ENCODE measurements at regions not wholly inside any gene's neighbourhood (a gene's known extent, or its start where the extent isn't known, plus 50 kb on each side); places are given as distances from the start of the nearest gene placed in this dataset.
"Not testable (repeated sequence)": the region's sequence is repeated elsewhere in the genome, so short reads cannot be mapped to it uniquely, and the experiment has no call there.

DNA sequence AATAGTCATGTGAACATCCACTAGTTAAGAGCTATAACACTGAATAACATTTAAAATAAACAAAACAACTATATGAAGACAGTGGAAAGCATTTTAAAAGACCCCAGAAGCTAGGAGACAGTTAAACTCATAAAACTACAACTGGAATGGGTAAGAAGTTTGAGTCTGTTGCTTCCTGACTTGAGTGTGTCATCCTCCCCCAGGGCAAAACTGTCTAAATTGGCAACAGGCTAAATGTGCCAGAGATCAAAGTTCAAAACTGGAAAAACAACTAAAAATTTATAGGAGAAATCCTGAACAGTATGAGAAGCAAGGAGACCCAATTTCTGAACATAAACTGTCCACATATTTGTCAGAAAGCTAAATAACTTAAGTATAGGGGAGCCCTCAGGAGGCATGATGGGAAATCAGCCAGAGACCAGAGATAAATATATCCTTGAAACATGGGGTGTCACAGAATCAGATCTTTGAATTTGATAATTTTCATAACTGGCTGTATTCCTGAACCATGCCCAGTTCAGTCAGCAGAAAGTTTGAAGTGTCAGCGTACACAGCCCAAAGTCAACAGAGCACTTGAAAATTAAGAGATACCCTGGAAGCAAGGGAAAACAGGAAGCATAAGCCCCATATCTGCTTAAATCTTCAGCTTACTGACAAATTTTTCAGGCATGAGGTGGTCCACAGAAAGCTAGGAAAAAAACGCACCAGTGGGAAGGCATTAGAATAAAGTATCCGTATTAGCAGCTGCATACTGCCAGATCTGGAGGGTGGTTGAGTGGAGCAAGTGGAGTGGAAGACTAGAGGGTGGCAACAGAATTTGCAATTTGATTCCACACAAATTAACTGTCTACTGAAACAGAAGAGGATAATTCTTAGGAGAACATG is 516.1 kb upstream of the MAN1A1 start:
- Histone ChIP-seq H3K27ac (no peak overlapping the region), H3K4me3 (no peak overlapping the region)

DNA sequence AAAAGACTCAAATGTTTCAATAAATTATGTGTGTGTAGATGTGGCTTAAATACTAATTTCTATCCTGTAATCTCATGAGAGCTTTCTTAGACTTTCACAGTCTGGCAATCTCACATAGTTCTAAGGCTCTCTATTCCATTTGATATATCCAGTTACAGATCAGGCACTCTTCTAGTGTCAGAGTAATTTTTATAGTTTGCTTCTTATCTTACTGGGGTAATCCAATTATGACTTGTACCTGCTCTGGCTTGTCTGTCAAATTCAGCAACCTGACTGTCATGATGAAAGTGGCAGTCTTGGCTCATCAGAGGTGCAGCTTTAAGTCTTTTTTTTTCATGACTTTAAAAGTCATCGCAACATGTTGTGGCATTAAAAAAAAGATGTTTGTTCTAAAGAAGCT is 513.2 kb upstream of the MAN1A1 start:
- Histone ChIP-seq H3K4me3 (no peak overlapping the region), H3K27ac (peak overlapping the region in 1 of 21 experiments; percentile 6)

DNA sequence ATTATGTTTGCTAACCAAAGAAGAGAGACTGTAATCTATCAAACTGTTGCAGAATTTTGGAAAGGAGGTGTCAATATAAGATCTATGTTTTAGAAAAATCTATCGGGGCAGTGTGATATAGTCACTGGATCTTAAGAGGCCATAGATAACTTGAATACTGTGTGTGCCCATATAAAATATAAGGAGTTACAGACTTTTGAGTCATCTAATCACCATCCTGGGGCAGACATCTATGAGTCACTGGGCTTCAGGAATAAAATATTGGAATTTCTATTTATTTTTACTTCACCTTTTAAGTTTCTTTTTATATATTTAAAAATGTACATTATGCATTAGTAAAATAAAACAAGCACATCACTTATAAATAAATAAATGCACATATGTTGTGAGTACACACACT is 509.3 kb upstream of the MAN1A1 start:
- no peak overlapping the region for H3K4me3 ChIP-seq
- no peak overlapping the region for H3K27ac ChIP-seq

DNA sequence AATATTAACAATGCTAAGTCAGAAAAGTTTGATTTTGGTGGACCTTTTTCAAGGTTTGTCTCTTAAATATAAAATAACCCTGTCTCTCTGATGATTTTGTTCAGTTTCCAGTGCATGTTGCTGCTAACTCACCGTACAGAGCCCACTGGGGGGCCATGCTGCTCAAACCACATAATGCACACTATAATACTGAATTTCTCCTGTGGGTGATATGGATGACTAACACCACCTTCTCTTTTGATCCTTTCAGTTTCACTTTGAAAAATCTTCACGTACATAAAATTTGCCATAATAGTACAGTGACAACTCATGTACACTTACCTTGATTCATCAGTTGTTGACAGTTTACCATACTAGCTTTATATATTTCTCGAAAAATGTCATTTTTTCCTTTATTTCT is 506.6 kb upstream of the MAN1A1 start:
- H3K4me3 ChIP-seq = no peak overlapping the region
- peak overlapping the region in 1 of 21 experiments; percentile 1 for H3K27ac ChIP-seq

DNA sequence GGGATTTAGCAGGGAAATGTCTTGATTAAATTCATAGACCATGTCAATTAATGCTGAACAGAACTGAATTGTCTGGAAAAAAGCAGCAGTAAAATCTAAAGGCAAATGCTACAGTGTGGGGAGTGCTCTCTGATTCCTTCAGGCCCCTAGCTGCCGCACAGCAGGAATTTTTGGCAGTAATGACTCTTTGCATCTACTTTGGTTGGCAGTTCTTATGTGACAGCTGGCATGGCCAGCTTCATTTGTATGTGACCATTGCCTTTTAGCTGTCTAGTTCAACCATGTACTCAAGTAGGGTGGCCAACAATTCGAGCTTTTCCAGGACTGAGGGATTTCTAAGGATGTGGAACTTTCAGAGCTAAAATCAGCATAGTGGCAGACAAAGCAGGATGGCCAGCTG is 499.1 kb upstream of the MAN1A1 start:
- no peak overlapping the region for H3K27ac ChIP-seq
- no peak overlapping the region for H3K4me3 ChIP-seq

DNA sequence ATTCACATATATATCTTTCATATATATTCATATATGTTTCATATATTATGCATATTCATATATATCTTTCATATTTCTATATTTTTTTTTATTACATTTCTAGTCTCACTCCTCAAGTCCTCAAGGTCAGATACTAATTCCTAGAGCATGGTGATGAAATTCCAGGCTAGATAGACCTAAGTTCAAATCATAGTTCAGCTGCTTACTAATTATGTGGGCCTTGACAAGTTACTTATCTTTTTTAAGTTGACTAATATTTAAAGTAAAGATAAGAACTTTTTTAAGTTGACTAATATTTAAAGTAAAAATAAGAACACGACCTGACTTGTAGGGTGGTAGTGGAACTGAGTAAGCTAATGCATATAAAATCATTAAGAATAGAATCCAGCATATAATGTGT is 495.6 kb upstream of the MAN1A1 start:
- no peak overlapping the region for H3K4me3 ChIP-seq
- H3K27ac ChIP-seq = no peak overlapping the region

DNA sequence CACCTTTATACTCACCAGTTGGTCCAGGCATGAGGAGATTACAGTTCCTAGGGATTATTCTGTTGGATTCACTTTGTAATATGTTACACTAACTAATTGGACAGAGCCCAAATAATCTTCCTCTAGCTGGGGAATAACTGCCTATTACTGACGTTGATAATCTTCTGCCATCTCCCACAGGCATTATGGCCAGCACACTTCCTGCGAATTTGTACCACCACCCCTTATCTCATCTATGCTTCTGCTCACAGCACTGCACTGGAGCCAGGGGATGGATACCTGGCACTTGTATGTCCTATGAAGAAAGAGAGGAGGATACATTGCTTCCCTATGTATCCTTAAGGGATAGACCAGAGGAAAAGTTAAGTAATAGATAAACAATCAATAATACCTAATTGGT is 494.8 kb upstream of the MAN1A1 start:
- no peak overlapping the region for H3K27ac ChIP-seq
- no peak overlapping the region for H3K4me3 ChIP-seq

DNA sequence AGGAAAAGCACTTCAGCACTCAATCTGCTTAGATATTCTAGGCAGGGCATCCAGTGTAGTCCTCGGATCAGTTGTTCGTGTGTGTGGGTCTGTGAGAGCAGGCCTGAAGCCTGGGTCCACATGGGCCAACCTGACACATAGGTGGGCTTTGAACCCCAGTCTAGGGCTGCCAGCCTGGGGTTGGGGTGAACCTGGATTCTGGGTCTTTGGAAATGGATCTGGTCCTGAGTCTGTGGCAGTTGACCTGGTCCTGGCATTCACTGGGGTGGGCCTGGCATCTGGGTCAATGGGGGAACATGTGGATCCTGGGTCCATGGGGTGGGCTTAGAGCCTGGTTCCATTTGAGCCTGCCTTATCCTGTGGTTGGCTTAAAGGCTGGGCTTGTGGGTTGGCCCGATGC is 492.6 kb upstream of the MAN1A1 start:
- no peak overlapping the region for H3K4me3 ChIP-seq
- no peak overlapping the region for H3K27ac ChIP-seq

DNA sequence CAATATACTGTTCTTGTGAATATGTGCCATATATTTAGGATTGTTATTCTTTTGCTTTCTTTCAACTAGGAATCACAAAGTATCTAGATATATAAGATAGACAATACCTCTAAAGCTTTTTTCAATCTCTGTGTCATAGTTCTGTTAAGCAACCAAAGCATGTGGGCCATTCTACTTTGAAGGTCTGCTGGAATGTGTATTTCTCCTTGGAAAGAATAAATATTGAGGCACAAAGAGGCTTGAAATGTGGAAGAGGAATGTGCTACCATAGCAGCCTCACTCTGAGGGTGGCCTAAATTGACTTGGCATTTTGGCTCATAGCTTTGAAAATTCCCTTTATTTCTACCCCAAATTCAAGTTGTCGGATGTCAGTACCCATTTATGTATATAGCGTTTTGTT is 488.5 kb upstream of the MAN1A1 start:
- Histone ChIP-seq H3K4me3 (no peak overlapping the region), H3K27ac (no peak overlapping the region)

DNA sequence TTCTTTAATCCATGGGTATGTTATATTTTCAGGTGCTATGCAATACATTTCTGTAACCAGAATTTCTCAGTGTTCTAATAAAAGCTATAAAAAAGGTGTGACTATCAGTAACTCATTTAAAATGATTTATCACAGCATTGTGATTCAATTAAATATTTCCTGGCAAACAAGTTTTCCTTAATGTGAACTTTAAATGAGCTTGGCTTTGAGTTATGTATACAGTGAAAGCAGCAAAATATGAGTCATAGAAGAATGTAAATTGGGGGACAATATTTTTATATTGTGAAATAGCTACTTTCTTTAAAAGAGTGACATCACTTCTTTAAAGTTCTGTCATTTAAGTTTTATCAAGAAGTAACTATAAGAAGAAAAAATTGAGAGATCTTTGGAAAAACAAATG is 484.9 kb upstream of the MAN1A1 start:
- peak overlapping the region in 2 of 21 experiments; percentile 7 to 21 for H3K27ac ChIP-seq
- H3K4me3 ChIP-seq = no peak overlapping the region

DNA sequence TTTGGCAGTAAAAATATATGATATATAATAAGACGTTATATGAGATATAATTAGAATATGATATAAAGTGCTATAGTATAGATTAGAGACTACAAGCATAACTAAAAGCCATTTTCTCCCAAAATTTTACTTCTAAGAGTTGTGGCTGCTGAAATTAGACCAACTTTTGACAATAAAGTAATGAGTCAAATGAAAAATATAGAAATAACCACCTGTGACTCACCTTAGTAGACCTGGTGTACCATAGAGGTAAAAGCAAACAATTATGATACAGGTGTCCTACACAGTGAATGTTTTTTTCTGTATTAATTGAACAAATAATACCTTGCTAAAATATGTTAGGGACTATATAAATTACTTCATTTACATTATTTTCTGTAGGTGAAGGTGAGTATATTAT is 482.9 kb upstream of the MAN1A1 start:
- no peak overlapping the region for H3K27ac ChIP-seq
- no peak overlapping the region for H3K4me3 ChIP-seq

DNA sequence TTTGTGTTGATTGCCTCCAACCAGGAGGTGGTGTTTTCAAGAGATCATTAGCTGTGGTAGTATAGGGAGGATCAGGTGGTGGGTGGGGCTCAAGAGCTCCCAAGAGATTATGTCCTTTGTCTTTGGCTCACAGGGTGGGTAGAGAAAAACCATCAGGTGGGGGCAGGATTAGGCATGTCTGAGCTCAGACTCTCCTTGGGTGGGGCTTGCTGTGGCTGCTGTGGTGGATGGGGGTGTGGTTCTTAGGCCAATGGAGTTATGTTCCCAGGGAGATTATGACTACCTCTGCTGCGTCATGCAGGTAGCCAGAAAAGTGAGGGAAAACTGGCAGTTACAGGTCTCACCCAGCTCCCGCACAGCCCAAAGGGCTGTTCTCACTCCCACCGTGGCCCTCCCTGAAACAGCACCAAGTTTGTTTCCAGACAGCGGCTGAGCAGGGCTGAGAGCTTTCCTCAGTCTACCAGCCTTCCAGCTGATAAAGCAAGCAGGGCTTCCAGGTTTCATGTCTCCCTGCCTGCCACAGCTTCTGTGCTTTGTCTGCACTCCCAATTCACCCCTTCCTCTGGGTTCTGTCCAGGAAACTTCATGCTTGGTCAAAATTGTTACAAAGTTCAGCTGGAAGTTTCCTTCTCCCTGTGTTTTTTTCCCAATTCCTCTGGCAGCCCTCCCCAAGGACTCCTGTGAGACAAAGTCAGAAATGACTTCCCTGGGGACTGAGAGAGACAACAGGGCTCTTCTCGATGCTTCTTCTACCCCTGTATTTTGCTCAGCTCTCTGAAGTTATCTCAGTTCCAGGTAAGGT is 481.1 kb upstream of the MAN1A1 start:
- Histone ChIP-seq H3K4me3 (no peak overlapping the region), H3K27ac (peak overlapping the region in 17 of 21 experiments; percentile 13 to 85 (median 64))

DNA sequence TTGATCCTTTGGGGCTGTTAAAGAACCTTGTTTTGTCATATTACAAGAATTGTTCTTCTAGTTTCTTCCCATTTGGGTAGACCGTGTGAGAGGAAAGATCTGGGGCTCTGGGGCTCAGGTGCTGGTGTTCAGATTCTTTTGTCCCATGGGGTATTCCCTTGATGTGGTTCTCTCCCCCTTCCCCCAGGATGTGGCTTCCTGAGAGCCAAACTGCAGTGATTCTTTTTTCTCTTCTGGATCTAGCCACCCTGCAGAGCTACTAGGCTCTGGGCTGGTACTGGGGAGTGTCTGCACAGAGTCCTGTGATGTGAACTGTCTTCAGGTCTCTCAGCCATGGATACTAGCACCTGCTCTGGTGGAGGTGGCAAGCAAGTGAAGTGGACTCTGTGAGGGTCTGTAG is 480.5 kb upstream of the MAN1A1 start:
- H3K4me3 ChIP-seq = no peak overlapping the region
- H3K27ac ChIP-seq = peak overlapping the region in 5 of 21 experiments; percentile 9 to 48 (median 31)

DNA sequence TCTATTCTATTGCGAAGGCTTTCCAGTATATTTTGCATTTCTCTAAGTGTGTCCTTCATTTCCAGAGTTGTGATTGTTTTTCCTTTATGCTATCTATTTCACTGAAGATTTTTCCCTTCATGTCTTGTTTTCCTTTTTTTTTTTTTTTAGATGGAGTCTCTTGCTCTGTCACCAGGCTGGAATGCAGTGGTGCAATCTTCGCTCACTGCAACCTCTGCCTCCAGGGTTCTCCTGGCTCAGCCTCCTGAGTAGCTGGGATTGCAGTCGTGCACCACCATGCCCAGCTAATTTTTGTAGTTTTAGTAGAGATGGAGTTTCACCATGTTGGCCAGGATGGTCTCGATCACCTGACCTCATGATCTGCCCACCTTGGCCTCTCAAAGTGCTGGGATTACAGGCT is 479.9 kb upstream of the MAN1A1 start:
- H3K27ac ChIP-seq, H3K4me3 ChIP-seq: not testable (repeated sequence)

DNA sequence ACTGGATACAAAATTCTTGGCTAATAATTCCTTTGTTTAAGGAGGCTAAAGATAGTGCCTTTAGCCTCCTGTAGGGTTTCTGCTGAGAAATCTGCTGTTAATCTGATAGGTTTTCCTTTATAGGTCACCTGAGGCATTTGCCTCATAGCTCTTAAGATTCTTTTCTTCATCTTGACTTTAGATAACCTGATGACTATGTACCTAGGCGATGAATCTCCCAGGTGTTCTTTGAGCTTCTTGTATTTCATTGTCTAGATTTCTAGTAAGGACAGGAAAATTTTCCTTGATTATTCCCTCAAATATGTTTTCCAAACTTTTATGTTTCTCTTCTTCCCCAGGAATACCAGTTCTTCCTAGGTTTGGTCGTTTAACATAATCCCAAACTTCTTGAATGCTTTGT is 479.4 kb upstream of the MAN1A1 start:
- Histone ChIP-seq H3K27ac (no peak overlapping the region), H3K4me3 (no peak overlapping the region)

DNA sequence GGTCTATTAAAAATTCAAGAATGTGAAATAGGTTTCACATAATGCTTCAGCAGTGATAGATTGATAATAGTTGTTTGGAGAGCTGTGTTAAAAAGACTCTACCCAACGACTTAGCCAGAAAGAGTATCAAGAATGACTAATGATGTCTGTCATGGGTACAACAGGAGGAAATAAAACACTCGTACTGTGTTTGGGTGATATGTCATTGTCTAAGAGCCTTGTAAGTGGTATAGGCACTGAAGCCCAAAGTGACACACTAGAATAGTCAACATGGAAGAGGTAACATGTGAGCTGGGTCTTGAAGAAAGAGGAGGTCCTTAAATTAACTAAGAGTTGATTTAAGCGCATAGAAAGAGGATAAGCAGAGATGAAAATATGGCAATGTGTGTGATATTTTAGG is 471.8 kb upstream of the MAN1A1 start:
- Histone ChIP-seq H3K27ac (no peak overlapping the region), H3K4me3 (no peak overlapping the region)

DNA sequence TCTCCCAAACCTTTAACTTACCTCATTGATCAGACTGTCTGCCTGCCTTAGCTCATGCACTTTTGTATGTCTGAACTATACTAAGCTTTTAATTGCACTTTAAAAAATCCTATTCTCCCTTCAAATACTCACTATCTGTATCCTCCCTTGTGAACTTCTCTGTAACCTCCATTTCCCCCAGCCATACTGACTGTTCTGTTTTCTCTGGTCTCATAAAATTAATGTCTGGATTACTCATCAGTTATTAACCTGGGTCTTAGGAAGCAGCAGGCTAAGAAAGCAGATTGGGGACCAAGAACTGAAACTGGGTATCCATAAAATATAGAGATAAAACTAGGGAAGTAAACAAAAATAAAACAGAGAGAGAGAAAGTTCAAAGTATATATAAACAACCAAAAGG is 469.3 kb upstream of the MAN1A1 start:
- no peak overlapping the region for H3K27ac ChIP-seq
- no peak overlapping the region for H3K4me3 ChIP-seq

DNA sequence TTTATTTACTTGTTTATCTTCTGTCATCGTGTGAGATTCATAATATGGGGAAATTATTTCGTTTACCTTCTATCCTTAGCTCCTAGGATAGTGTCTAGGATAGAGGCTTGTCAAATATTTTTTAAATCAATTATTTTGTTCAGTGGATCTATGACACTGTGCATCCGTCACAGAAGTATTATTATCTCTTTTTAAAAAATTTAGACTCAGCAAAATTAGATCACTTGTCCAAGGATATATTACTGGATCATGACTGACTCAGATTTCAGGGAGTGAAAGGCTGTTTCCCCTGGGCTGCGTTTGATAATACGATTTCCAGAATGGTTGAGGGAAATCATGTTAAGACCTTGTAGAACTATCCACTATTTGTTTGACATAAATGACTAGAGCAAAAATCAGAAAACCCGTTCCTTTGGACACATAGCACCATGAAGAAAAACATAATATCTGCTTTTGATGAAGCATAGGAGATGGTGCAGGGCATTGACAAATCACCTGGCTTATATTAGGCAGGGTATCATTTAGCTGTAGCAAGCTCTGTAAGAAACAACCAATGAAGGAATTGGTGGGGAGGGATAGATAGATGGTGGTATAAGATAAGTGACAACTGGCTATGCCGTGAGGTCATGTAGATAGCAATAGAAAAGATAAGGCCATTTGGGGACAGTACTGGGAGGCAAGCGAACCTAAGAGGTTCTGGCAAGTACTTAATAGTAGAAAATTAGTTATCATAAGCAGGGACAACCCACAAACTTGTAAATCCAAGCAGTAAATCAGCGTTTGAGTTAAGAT is 465.2 kb upstream of the MAN1A1 start:
- H3K4me3 ChIP-seq = no peak overlapping the region
- H3K27ac ChIP-seq = no peak overlapping the region

DNA sequence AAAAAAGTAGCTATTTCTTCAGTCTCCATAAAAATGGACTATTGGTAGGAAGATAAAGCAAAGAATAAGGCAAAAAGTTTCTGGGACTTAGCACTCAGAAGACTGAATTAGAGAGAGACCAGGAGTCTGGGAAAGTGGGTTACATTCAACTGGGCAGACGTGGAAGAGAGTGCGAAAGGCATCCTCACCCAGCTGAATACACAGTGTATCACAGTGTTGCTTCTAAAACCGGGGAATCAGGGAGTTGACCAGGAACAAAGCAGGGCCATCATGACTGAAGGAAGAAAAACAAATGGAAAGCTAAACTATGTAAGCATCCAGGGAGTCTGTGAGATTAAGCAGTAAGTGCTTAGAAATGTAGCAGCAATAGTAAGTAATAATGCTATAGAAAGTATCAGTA is 452.9 kb upstream of the MAN1A1 start:
- no peak overlapping the region for H3K4me3 ChIP-seq
- no peak overlapping the region for H3K27ac ChIP-seq

DNA sequence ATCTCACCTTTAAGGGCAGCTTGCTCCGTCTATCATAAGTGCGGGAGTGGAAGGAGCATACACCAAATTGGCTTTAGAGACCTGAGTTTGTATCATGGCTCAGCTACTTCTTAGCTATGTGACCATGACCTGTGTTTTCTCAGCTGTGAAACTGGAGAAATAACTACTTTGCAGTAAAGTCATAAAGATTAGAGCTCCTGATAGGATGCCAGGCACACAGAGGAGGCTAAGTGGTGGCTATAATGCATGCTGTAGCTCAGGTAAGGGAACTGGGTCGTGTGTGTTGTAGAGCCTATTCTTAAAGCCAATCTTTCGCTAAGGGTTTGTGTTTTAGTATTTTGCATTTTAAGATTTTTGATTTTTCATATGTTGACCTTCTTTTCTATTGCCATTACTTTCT is 451.5 kb upstream of the MAN1A1 start:
- no peak overlapping the region for H3K4me3 ChIP-seq
- H3K27ac ChIP-seq = no peak overlapping the region
